ENCODE measurements at regions not wholly inside any gene's neighbourhood (a gene's known extent, or its start where the extent isn't known, plus 50 kb on each side); places are given as distances from the start of the nearest gene placed in this dataset.

- no peak for DNase-seq
Observed at GRCh38 chr21:35210093-35210492, 161.0 kb upstream of the RUNX1 start.

- no peak for DNase-seq
Observed at GRCh38 chr21:35208810-35209517, 159.9 kb upstream of the RUNX1 start.

- DNase-seq: no peak
Observed at GRCh38 chr21:35208104-35208503, 159.0 kb upstream of the RUNX1 start.

- no peak for DNase-seq
Observed at GRCh38 chr21:35207322-35207721, 158.2 kb upstream of the RUNX1 start.

- DNase-seq: peak in 2 of 56 donors; percentile 3
Observed at GRCh38 chr21:35206141-35207125, 157.3 kb upstream of the RUNX1 start.

- peak in 39 of 56 donors; percentile 5 to 69 (median 32) for DNase-seq
Observed at GRCh38 chr21:35204850-35205541, 155.9 kb upstream of the RUNX1 start.

- no peak for DNase-seq
Observed at GRCh38 chr21:35204125-35204524, 155.0 kb upstream of the RUNX1 start.

GRCh38 chr21:35203093-35203977, 154.2 kb upstream of the RUNX1 start:
- DNase-seq: no peak

GRCh38 chr21:35202431-35202830, 153.3 kb upstream of the RUNX1 start:
- no peak for DNase-seq

- DNase-seq: no peak
Observed at GRCh38 chr21:35201799-35202198, 152.7 kb upstream of the RUNX1 start.

- DNase-seq: no peak
Observed at GRCh38 chr21:35201288-35201687, 152.2 kb upstream of the RUNX1 start.

GRCh38 chr21:35199733-35200015, 150.6 kb upstream of the RUNX1 start:
- DNase-seq: no peak

- DNase-seq: no peak
Observed at GRCh38 chr21:35198982-35199732, 150.1 kb upstream of the RUNX1 start.

- no peak for DNase-seq
Observed at GRCh38 chr21:35198565-35198964, 149.5 kb upstream of the RUNX1 start.

- no peak for DNase-seq
Observed at GRCh38 chr21:35197992-35198431, 148.9 kb upstream of the RUNX1 start.

GRCh38 chr21:35197191-35197590, 148.1 kb upstream of the RUNX1 start:
- DNase-seq: no peak

GRCh38 chr21:35196128-35196527, 147.0 kb upstream of the RUNX1 start:
- no peak for DNase-seq

GRCh38 chr21:35195232-35195631, 146.1 kb upstream of the RUNX1 start:
- no peak for DNase-seq

- no peak for DNase-seq
Observed at GRCh38 chr21:35191754-35192153, 142.7 kb upstream of the RUNX1 start.

- DNase-seq: no peak
Observed at GRCh38 chr21:35191128-35191527, 142.0 kb upstream of the RUNX1 start.
